Forelimb muscle (tissue), 1 donor: ENCODE measurements at regions not wholly inside any gene's neighbourhood (a gene's known extent, or its start where the extent isn't known, plus 50 kb on each side); places are given as distances from the start of the nearest gene placed in this dataset.

Experiments used
- DNase-seq: peaks from one replicate; pipeline ENCODE4 v3.0.0-alpha.2; 2013; ENCODE audit warnings: low read depth

DNA sequence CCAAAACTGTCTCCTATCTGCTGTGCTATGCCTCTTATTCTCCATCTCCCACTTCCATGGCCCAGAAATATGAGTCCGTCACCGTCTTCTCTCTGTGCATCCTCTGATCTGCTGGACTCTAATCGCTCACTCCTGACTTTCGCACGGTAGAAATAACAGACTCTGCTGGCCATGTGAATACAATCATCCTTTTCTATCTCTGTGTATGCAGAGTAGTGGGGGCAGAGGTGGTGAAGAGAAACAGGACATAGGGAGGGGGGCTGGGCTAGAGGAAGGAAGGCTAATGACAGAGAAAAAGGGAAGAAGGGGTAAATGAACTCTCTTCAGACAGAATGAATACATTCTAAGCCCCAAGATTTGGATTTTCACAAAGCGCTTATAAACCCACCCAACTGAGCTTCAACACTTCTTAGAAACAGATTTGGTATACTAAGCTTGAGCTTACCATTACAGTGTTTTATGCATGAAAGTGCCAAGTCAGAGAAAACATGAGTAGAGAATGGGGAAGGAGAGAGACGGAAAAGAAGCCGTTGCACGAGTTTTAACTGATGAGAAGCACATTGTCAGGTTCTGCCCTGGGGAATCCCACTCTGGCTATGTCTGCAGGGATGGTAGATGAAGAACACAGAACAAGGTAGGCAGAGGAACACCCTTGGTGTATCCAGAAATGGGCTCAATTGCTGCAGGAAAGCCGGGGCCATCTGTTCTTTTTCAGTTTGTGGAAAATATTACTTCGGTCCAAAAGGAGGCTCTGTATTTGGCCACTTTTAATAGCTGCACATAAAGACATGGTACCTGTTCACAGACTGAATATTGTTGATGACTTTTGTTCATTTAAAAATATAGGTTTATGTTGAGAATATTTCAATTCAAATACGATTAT, 324.7 kb downstream of the ETS1 start:
- DNase-seq: no peak

DNA sequence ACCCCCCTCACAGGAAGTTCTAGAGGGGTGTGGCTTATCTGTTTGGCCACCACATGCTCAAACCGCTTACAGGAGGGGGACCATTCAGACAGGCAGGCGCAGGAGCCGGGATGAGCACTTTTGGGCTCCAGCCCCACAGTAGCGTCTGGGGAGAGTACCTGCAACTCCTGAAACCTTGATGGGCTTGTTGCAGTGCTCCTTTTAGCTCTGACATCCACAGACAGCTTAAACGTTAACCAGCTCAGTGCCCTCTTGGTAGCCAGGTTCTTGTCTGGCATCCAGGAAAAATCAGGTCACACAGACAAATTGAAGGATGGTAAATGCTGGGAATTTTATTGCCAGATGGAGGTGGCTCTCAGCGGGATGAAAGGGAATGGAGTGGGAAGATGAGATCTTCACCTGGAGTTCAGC, 326.3 kb downstream of the ETS1 start:
- DNase-seq: no peak

DNA sequence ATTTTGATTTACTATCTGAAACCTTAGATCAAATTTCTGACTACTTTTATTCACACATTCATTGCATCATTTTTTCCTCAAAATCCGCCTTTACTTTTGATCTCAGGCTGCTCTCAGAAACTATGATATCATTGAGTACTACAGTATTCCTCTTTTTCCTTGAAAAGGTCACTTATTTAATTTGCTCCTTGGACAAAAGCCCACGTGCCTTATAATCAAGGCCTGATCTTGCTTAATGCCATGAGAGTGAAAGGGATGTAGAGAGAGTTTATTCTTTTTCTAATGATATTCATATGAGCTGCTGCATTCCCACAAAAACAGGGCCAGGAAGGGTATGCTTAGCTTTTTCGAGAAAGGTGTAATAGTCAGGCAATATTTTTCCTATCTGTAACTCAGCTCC, 327.0 kb downstream of the ETS1 start:
- no peak for DNase-seq

DNA sequence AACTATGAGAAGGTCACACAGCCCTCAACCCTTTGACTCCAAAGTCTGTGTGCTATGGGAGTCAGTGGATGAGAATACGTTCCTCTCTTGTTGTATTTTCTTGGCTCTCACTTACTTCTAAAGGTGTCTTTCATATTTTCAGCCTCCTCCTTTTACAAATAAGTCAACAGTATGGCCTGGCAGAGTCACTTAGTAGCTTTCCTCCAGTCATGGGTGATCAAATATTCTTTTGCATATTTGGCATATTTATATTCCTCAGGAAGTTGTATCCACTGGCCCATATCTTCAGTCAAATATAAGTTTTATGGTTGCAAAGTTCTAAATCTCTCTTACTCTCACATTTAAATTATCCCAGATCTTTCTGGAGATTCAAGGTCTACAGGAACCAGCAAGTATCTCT, 327.5 kb downstream of the ETS1 start:
- no peak for DNase-seq

DNA sequence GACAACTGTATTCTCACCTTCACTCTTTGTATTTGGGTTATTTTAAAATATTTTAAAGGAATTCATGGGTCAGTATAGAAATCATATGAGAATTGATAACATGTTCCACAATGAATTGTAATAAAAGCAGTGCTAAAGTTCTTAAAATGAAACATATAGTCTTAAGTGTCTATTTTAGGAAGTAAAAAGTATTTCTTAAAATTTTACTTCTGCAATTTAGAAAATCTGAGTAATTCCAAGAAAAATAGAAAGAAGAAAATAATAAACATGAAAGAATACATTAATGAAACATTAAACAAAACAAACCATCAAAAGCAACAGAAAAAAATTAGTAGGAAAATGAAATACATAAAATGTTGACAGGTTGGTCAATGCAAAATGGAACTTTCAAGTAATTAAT, 332.4 kb downstream of the ETS1 start:
- DNase-seq: no peak

DNA sequence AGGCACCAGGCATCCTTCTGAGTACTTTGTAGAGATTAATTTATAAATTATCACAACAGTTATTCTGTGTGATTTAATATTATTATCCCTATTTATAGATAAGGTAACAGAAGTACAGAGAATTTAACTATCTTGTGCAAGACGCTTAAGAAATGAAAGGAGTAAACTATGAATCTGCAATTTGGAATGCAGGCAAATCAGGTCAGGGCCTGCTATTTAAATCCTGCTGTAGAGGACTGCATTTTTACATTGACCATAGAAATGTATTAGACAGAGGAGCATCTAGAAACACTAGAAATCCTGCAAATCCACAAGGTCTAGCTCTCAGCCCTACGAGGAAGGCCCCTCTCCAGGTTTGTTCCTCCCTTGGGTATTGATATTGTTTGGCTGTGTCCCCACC, 336.2 kb downstream of the ETS1 start:
- DNase-seq: no peak

DNA sequence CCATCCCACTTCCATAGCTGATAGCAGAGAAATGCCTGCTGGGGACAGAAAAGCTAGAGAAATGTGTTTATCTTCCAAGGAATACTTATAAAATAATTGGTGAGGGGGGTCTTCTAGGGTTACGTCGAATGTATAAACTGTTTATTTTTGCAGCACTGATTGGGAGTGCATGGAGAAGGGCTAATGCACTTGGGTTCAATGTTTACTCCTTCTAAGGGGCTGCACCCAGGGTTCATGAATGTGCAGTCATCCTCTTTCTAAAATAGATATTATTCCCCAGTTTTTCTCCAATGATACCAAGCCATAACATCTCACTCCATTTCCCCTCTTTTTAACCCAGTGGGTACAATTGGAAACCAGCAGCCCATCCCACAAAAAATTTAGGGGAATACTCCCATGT, 336.9 kb downstream of the ETS1 start:
- DNase-seq: no peak

DNA sequence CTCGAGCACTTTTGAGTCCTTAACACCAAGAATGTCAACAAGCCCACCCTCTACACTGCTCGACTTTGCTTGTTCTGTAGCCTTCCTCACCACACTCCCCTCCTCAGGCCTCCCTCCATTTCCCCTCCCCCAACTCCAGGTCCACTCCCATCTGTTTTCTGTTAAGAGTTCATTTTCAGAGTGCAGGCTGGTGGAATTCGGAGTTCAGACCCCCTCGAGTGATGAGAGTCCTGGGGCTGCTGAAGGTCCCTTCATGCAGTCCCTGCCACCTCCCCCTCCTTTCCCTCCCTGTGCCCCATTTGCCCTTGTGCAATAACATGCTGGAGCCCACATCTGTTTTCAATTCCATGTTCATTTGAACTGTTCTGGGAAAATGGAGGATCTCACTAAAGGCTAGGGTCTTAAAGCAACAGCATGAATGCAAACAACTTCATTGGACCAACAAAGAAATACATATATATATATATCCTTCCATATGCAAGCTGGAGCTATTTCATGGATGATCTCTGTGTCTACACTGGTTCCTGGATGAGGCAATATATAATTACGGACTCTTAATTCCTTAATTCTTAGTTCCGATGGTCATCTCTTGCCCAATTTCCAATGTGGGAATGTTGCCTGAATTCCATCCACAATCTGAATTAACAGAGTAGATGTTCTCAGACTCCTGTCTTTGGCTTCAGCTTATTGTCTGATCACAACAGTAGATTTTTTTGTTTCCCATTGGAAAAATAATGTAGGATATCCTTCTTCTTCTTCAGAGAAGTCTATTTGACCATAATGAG, 340.4 kb downstream of the ETS1 start:
- DNase-seq: no peak

DNA sequence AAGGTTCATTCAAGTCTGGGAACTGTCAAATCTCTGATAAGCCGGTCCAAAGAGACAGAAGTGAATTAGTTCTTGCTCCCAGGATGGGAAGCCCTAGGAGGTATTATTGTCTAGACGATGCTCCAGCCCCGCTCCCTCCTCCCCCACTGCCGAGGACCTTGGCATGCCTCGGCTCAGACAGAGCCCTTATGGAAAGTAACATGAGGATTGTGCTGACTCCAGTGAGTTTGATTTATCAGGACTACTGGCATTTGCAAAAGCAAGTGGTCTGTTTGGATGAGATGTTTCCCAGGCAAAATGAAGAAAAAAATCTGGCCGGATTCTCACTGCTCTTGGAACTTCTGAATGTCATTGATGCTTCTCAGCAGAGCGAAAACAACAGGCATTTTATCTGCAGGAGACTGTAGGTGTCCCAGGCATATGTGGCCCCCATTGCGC, 341.0 kb downstream of the ETS1 start:
- no peak for DNase-seq

DNA sequence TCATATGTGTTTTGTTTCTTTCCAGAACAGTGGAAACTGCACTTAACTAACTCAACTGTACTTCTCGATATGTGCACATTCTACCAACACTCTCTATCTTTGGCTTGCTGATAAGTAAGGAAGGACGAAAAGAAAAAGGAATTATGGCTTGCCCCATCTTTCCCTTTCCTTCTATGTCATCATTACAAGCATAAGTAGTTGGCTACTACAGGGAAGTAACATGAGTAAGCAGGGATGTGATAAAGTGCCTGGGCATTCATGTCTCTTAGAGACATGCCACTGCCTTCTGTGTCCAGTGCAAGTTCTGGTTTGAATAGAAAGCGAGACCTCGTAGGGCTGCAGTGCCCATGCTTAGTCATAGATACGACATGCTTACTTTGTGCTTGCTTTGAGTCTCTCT, 342.5 kb downstream of the ETS1 start:
- no peak for DNase-seq

DNA sequence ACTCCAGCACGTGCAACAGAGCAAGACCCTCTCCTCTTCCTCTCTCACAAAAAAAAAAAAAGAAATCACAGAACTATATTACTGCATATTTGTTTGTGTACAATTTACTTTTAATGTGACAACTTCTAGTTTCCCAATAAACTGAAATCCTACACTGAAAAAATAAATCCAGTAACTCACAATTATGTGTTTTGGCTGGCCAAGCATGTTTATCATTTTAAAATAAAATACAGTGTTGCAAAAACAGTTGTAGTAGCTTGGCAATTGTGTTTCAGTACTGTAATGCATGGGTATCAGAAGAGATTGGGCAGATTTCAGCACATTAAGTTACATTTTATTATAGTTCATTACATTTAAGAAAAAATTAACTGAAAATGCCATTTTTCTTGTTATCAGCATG, 344.9 kb downstream of the ETS1 start:
- no peak for DNase-seq

DNA sequence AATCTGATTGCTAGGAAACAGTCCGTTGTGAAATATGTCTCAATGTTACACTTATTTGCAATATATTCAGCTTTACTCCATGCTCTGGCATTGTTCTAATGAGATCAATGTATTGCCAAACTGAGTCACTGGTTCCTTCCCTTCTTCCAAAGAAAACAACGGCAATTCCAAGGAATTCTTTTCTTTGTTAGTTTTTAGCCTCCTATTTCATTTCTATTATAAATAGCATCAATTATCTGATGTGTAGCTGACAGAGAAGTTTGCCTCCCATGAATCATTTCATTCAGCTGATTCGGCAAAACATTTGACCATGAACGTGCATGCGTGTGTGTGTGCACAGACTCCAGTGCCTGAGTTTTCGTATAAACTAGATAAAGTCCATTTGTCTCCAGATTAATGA, 346.8 kb downstream of the ETS1 start:
- no peak for DNase-seq

DNA sequence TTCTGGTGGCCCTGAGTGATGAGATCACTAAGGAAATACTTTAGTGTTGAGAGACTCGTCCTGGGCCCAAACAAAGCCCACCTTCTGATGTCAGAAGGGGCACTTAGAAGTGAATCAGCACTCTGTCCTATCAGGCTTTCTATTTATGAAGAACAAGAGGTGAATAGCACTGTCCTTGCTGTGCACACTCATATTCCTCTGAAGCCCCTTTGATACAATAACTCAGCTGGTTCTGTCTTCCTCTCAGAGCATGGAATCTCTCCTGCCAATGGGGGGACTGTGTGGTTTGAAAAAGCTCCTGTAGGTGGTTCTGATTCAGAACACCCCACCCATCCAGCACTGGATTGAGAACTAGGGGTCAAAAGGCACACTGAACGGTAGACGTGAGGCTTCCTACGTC, 348.1 kb downstream of the ETS1 start:
- no peak for DNase-seq

DNA sequence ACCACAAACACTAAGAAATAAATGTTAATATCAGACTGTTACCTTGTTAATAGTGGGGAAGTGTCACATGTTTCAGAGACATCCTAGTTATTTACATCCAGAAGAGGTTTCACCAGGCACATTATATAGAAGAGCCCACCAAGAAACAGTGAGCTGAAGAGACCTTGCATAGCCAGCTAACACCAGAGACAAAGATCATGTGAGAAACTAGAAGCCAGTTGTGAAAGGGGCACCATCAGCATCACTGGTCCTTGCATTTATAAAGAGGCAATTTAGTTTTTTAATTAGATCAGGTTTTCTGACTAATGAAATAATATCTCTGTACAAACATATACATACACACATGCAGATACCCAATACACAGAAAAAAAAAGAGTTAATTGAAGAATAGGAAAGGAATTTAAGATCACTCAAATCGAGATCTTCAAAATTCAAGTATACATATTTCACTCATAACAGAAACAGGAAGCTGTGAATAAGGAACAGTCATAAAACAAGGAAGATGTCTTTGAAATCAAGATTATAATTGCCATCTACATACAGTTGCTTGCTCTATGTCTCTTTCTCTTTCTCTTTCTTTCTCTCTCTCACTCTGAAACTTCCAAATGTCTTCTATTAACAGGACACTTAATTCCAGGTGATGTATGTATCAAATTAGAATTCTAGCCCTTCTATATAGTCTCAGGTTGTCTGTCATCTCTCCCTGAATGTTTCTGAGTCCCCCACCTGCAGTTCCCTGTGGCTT, 348.7 kb downstream of the ETS1 start:
- no peak for DNase-seq

DNA sequence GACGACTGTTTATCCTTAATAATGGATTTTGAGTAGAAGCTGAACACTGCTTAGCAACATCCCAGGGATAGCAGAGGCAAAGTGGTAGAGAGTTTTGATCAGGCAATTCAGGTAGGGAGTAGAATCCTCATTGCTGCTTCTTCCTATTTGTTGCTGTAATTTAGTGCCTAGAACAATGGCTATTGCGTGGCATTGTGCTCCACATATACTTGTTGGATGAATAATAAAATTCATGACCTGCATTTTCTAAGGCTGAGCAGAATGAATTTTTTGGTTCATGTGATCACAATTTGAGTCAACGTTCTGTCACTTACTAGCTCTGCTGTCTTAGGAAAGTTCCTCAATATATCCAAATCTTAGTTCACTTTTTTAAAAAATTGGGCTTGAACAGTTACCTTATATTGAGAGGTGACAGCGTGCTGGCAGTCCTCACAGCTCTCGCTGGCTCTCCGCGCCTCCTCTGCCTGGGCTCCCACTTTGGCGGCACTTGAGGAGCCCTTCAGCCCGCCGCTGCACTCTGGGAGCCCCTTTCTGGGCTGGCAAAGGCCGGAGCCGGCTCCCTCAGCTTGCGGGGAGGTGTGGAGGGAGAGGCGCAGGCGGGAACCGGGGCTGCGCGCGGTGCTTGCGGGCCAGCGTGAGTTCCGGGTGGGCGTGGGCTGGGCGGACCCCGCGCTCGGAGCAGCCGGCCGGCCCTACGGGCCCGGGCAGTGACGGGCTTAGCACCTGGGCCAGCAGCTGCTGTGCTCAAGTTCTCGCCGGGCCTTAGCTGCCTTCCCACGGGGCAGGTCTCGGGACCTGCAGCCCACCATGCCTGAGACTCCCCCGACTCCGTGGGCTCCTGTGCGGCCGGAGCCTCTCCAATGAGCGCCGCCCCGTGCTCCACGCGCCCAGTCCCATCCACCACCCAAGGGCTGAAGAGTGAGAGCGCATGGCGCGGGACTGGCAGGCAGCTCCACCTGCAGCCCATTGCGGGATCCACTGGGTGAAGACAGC, 350.6 kb downstream of the ETS1 start:
- DNase-seq: no peak

DNA sequence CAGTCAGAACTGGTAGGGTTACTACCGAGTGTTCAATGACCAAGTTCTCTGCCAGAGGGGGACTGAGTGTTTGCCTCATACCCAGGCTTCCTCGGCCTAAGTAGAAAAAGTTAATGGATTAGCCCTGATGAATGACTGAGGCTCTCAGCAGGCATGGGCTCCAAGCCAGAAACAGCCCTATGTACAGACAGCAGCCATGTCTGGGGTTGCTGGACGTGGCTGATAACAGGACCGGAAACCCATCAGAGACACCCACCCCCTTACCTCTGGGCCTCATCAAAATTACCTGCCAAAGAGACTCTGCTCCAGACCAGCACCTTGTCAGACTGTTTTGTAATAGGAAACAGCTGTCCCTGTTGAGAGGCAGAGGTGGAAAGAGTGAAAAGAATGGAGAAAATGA, 351.4 kb downstream of the ETS1 start:
- DNase-seq: no peak

DNA sequence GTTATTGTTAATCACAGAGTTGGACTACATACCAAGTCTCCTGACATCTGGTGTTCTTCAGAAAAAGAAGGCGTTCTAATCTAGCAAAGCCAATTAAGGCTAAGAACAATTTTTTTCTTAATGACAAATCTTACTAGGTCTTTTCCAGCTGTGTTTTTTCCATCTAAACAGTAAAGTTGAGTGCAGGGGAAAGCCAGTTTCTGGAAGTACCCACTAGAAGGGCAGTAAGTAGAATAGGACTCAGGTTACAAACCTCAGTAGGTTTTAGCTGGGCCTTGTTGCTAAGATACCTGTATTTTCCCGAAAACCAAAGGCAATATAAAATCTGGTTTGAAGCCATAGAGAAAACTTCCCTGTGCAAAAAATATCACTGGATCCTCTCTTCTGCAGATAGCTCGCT, 351.9 kb downstream of the ETS1 start:
- DNase-seq: no peak

DNA sequence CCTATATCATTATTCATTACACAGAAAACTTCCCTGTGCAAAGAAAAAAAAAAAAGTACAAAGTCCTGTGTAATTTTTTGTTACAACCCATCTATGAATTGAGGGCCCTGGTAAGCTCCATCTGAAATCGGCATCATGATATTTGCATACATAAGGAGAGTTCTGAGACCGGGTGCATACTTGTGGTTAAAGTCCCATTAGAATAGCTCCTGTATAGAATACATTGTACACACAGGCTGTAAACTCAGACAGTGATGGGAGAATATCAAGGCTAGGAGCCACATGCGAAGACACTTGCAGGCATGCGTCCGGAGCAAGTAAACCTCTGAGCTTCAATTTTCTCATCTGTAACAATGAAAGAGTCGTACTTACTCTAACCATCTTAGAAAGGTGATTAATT, 353.2 kb downstream of the ETS1 start:
- DNase-seq: no peak

DNA sequence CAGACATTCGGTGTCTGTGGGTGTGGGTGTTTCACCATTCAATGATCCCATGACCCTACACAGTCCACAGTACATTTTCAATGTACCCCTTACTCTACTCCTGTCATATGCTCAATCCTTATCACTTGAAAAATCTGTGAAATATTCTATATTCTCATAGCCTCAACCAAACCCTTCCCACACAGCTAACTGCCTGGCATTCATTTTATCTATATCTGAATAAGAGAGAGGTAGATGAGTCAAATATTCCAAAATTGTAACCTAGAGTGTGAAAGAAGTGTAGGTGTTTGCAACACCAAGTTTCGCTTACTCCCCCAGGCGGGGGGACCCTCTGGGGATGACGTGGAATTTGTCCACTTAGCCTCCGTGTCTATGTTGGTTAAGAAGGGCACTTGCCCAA, 354.8 kb downstream of the ETS1 start:
- no peak for DNase-seq

DNA sequence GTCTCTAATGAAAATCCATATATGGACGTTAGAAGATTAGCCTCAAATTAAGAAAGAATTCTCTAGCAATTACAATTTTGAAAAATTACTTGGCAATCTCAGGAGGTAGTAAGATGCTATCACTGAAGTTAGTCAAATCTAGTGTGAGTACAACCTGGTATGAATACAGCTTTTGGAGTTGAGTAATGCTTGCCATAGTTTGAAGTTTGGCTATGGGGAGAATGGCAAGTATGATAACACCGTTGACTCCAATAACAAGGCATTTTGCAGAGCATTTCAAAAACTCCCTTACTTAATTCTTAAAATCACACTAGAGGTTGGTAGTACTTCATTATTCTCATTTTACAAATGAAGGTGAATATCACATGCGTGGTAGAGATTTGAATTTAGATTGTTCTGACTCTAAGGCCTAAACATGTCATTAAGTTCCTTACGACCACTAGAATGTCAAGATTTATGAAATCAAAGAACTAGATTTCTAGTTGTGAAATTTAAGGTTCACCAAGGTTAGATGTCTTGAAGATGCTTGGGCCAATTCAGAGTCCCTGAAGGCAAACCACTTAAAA, 355.4 kb downstream of the ETS1 start:
- no peak for DNase-seq

DNA sequence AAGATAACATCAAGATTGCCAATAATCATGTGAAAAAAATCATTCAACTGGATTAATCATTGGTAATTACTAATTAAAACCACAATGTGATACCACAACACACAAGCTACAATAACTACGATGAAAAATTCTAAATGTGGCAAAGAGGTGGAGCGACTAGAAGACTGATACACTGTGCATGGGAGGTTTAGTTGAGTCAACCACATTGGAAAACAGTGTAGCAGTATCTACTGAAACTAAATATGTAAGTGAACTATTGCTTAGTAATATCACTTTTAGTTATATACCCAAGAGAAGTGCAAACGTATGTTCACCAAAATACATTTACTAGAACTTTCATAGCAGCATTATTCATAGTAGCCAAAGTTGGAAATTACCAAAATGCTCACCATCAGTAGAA, 359.9 kb downstream of the ETS1 start:
- no peak for DNase-seq
